BJ (cell line): ENCODE measurements at regions not wholly inside any gene's neighbourhood (a gene's known extent, or its start where the extent isn't known, plus 50 kb on each side); places are given as distances from the start of the nearest gene placed in this dataset.
A peak's percentile ranks its signal among the peaks of the same experiment; 100 is the strongest.

ENCODE experiments used
- CTCF ChIA-PET: fragments of 350-600 bp; formaldehyde crosslinking; extraction: SDS; loops from one replicate; lab custom pipeline; 2021; ENCODE audit warnings: antibody characterized with exemption, inconsistent platforms; lab: Yijun Ruan, JAX
- POLR2A ChIA-PET: fragments of 300-600 bp; sonication (Branson Sonifier 250); formaldehyde crosslinking; extraction: SDS; loops from one replicate; lab custom pipeline; 2021; ENCODE audit warnings: antibody characterized with exemption; lab: Charles Lee
- DNase-seq: peaks from one replicate; pipeline ENCODE4 v3.0.0-alpha.2; 2011; ENCODE audit warnings: low read depth
- H3K27me3 ChIP-seq: 2 replicates; pipeline ENCODE4 v1.6.0; 2011; ENCODE audit warnings: low read length; ENCODE audit not compliant: control insufficient read depth, insufficient read depth
- H3K36me3 ChIP-seq: 2 replicates; pipeline ENCODE4 v1.5.1; 2011; ENCODE audit warnings: low read length; ENCODE audit not compliant: control insufficient read depth, insufficient read depth
- H3K4me3 ChIP-seq: 2 replicates; pipeline ENCODE4 v1.5.1; 2011; ENCODE audit warnings: low read depth, mild to moderate bottlenecking, control low read depth, low read length
- TF ChIP-seq, protein P1 (sequence below): IDR thresholded peaks from 2 replicates; pipeline ENCODE4 v1.5.1; 2011; ENCODE audit warnings: low read depth, mild to moderate bottlenecking, control low read depth, inconsistent platforms, low read length, moderate library complexity; ENCODE audit not compliant: insufficient read depth

DNA sequence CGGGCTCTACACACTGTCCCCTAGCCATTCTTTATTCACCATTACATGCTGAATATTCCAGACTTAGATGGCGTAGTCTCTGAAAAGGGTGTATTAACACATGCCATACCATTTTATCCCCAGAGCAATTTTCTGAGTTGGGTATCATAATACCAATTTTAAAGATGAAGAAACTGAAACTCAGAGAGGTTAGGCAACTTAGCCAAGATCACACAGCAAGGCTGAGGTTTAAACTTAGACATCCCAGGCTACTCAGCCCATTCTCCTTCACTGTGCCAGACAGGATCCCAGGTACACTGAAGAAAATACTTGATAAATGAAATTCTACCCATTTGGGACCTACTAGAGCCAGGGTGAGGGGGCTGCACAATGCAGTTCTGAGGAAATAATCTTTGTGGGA lies 67.4 kb upstream of the ARHGAP36 start:
- H3K4me3 ChIP-seq: no peak overlapping the region
- TF ChIP-seq, protein P1, sequence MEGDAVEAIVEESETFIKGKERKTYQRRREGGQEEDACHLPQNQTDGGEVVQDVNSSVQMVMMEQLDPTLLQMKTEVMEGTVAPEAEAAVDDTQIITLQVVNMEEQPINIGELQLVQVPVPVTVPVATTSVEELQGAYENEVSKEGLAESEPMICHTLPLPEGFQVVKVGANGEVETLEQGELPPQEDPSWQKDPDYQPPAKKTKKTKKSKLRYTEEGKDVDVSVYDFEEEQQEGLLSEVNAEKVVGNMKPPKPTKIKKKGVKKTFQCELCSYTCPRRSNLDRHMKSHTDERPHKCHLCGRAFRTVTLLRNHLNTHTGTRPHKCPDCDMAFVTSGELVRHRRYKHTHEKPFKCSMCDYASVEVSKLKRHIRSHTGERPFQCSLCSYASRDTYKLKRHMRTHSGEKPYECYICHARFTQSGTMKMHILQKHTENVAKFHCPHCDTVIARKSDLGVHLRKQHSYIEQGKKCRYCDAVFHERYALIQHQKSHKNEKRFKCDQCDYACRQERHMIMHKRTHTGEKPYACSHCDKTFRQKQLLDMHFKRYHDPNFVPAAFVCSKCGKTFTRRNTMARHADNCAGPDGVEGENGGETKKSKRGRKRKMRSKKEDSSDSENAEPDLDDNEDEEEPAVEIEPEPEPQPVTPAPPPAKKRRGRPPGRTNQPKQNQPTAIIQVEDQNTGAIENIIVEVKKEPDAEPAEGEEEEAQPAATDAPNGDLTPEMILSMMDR: no peak
- H3K36me3 ChIP-seq: no peaks in the 10 kb centered on the region
- no peaks in the 10 kb centered on the region for H3K27me3 ChIP-seq
- CTCF ChIA-PET: no interaction called here
- DNase-seq: no peak
- POLR2A ChIA-PET: no interaction called here

DNA sequence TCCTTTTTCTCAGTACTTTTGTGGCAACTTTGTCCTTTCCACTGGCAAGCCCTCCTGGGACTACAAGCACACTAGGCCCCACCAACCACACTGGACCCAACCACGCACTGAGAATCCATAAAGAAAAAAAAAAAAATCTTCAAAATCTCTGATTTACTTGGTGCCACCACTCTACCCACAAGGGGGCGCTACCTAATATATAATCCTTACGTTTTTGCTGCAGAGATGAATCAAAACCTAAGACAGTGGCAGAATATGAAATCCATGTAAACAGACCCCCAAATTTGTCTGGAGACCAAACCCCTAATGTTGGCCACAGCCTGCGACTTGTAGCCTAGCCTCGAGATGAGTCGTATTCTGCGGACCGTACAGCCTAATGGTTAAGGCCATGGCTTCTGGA lies 63.5 kb upstream of the ARHGAP36 start:
- POLR2A ChIA-PET: no interaction called here
- Histone ChIP-seq H3K36me3 (no peaks in the 10 kb centered on the region), H3K27me3 (no peaks in the 10 kb centered on the region), H3K4me3 (no peak overlapping the region)
- CTCF ChIA-PET: interaction anchor here (1.2 kb wide), 1 partner anchor 18 kb away, joined by 3 read pairs; no protein-coding TSS in a partner anchor
- TF ChIP-seq, protein P1: peak; percentile 38
- no peak for DNase-seq

GRCh38 chrX:130995439-130995838 lies 62.7 kb upstream of the ARHGAP36 start:
- ChIA-PET CTCF (interaction anchor here (1.2 kb wide), 1 partner anchor 18 kb away, joined by 3 read pairs; no protein-coding TSS in a partner anchor), POLR2A (no interaction called here)
- DNase-seq: no peak

GRCh38 chrX:130997314-130997713 lies 60.8 kb upstream of the ARHGAP36 start:
- ChIA-PET POLR2A (no interaction called here), CTCF (no interaction called here)
- H3K36me3 ChIP-seq: no peaks in the 10 kb centered on the region
- H3K27me3 ChIP-seq: no peaks in the 10 kb centered on the region
- TF ChIP-seq, protein P1: no peak
- no peak for DNase-seq
- H3K4me3 ChIP-seq: no peak overlapping the region

More at GRCh38 chrX:130995439-130995838, 62.7 kb upstream of the ARHGAP36 start:
- Histone ChIP-seq H3K4me3 (no peak overlapping the region), H3K36me3 (no peaks in the 10 kb centered on the region), H3K27me3 (no peaks in the 10 kb centered on the region)
- TF ChIP-seq, protein P1: no peak

DNA sequence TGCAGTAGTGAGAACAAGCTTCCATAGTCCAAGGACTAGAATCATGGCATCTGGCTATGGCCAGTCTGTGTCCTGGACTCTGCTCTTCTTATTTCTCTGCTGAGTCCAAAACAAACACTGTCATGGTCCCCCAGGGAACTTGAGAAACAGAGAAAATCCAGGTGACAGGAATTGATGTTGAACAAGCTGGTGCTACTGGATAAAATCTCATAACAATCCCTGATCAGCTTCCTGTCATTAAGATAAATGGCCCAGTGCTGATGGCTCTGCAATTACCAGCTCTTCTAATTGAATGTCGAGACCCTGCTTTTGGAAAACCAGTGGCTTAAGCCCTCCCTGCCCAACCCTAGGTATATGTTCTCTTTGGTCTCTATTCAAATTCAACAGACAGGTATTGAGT lies 58.8 kb upstream of the ARHGAP36 start:
- Histone ChIP-seq H3K27me3 (no peaks in the 10 kb centered on the region), H3K36me3 (no peaks in the 10 kb centered on the region), H3K4me3 (no peak overlapping the region)
- TF ChIP-seq, protein P1: no peak
- CTCF ChIA-PET: no interaction called here
- DNase-seq: no peak
- POLR2A ChIA-PET: no interaction called here
